ENCODE measurements at regions not wholly inside any gene's neighbourhood (a gene's known extent, or its start where the extent isn't known, plus 50 kb on each side); places are given as distances from the start of the nearest gene placed in this dataset.

DNA sequence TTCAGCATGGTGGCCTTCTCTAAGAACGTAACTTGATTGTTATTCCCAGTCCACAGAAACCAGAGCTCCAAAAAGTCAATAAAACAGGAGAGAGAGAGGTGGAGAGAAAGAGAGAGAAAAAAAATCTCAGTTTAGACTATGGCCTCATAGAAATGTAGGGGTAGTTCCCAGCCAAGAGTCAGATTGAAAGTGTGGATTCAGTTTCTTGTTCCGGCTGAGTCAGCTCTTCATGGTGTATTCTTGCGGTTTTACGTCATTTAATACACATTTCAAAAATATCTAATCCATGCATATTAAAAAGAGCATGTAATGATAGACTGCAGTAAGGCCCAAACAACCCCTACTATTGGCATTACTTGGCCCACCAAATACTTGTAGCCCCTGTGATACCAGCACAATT is 303.9 kb downstream of the ETAA1 start:
- CTCF ChIA-PET, result no interaction called here
- Mint-ChIP-seq H3K4me1 (peaks cover 6% of the 10 kb centered on the region), H3K4me3 (no peak overlapping the region), H3K9me3 (peaks cover 15% of the 10 kb centered on the region), H3K27me3 (ENCODE audit: low read depth) (no peaks in the 10 kb centered on the region; the same call in 1 of the 2 replicates), H3K36me3 (no peaks in the 10 kb centered on the region), H3K27ac (no peak overlapping the region)
- no peak for DNase-seq (ENCODE audit: low spot score)
- no peak for TF ChIP-seq ZSCAN18 (CRISPR knock-in tag; IDR thresholded peaks at IDR 0.05)
- TF ChIP-seq, protein P1, sequence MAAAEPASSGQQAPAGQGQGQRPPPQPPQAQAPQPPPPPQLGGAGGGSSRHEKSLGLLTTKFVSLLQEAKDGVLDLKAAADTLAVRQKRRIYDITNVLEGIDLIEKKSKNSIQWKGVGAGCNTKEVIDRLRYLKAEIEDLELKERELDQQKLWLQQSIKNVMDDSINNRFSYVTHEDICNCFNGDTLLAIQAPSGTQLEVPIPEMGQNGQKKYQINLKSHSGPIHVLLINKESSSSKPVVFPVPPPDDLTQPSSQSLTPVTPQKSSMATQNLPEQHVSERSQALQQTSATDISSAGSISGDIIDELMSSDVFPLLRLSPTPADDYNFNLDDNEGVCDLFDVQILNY (CRISPR knock-in tag; IDR thresholded peaks at IDR 0.05), result no peak
- no peak for TF ChIP-seq IRF2 (CRISPR knock-in tag; IDR thresholded peaks at IDR 0.05; ENCODE audit: borderline replicate concordance, low read depth)
- TF ChIP-seq, protein P2, sequence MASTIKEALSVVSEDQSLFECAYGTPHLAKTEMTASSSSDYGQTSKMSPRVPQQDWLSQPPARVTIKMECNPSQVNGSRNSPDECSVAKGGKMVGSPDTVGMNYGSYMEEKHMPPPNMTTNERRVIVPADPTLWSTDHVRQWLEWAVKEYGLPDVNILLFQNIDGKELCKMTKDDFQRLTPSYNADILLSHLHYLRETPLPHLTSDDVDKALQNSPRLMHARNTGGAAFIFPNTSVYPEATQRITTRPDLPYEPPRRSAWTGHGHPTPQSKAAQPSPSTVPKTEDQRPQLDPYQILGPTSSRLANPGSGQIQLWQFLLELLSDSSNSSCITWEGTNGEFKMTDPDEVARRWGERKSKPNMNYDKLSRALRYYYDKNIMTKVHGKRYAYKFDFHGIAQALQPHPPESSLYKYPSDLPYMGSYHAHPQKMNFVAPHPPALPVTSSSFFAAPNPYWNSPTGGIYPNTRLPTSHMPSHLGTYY (CRISPR knock-in tag; IDR thresholded peaks at IDR 0.05), result no peak
- no peak for TF ChIP-seq SMAD3 (CRISPR knock-in tag; IDR thresholded peaks at IDR 0.05; ENCODE audit: borderline replicate concordance)
- TF ChIP-seq, protein P3, sequence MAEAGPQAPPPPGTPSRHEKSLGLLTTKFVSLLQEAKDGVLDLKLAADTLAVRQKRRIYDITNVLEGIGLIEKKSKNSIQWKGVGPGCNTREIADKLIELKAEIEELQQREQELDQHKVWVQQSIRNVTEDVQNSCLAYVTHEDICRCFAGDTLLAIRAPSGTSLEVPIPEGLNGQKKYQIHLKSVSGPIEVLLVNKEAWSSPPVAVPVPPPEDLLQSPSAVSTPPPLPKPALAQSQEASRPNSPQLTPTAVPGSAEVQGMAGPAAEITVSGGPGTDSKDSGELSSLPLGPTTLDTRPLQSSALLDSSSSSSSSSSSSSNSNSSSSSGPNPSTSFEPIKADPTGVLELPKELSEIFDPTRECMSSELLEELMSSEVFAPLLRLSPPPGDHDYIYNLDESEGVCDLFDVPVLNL (CRISPR knock-in tag; IDR thresholded peaks at IDR 0.05; ENCODE audit: borderline replicate concordance, low read depth), result no peak
- no peak for TF ChIP-seq ZNF512 (CRISPR knock-in tag; IDR thresholded peaks at IDR 0.05; ENCODE audit: borderline replicate concordance)
- POLR2A ChIA-PET, result no interaction called here
- no peak for ATAC-seq

- CTCF ChIA-PET, result no interaction called here
- Mint-ChIP-seq H3K4me3 (no peak overlapping the region), H3K9me3 (peaks cover 15% of the 10 kb centered on the region), H3K27ac (no peak overlapping the region), H3K36me3 (no peaks in the 10 kb centered on the region), H3K4me1 (no peaks in the 10 kb centered on the region), H3K27me3 (ENCODE audit: low read depth) (no peaks in the 10 kb centered on the region; the same call in 1 of the 2 replicates)
- no peak for ATAC-seq
- no peak for DNase-seq (ENCODE audit: low spot score)
- POLR2A ChIA-PET, result no interaction called here
- TF ChIP-seq ZNF263 (CRISPR knock-in tag; IDR thresholded peaks at IDR 0.05; ENCODE audit: low read depth) (no peak), ZNF232 (CRISPR knock-in tag; IDR thresholded peaks at IDR 0.05) (no peak), ZSCAN18 (CRISPR knock-in tag; IDR thresholded peaks at IDR 0.05) (no peak), FOXP4 (CRISPR knock-in tag; IDR thresholded peaks at IDR 0.05) (no peak), TCF7 (CRISPR knock-in tag; IDR thresholded peaks at IDR 0.05; ENCODE audit: low read depth) (no peak), ATF3 (CRISPR knock-in tag; conservative IDR thresholded peaks at IDR 0.05) (no peak), ZNF671 (CRISPR knock-in tag; IDR thresholded peaks at IDR 0.05) (no peak), FOXK1 (CRISPR knock-in tag; IDR thresholded peaks at IDR 0.05) (no peak)
- TF ChIP-seq, protein P4, sequence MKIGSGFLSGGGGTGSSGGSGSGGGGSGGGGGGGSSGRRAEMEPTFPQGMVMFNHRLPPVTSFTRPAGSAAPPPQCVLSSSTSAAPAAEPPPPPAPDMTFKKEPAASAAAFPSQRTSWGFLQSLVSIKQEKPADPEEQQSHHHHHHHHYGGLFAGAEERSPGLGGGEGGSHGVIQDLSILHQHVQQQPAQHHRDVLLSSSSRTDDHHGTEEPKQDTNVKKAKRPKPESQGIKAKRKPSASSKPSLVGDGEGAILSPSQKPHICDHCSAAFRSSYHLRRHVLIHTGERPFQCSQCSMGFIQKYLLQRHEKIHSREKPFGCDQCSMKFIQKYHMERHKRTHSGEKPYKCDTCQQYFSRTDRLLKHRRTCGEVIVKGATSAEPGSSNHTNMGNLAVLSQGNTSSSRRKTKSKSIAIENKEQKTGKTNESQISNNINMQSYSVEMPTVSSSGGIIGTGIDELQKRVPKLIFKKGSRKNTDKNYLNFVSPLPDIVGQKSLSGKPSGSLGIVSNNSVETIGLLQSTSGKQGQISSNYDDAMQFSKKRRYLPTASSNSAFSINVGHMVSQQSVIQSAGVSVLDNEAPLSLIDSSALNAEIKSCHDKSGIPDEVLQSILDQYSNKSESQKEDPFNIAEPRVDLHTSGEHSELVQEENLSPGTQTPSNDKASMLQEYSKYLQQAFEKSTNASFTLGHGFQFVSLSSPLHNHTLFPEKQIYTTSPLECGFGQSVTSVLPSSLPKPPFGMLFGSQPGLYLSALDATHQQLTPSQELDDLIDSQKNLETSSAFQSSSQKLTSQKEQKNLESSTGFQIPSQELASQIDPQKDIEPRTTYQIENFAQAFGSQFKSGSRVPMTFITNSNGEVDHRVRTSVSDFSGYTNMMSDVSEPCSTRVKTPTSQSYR (CRISPR knock-in tag; IDR thresholded peaks at IDR 0.05), result no peak
- TF ChIP-seq, protein P5, sequence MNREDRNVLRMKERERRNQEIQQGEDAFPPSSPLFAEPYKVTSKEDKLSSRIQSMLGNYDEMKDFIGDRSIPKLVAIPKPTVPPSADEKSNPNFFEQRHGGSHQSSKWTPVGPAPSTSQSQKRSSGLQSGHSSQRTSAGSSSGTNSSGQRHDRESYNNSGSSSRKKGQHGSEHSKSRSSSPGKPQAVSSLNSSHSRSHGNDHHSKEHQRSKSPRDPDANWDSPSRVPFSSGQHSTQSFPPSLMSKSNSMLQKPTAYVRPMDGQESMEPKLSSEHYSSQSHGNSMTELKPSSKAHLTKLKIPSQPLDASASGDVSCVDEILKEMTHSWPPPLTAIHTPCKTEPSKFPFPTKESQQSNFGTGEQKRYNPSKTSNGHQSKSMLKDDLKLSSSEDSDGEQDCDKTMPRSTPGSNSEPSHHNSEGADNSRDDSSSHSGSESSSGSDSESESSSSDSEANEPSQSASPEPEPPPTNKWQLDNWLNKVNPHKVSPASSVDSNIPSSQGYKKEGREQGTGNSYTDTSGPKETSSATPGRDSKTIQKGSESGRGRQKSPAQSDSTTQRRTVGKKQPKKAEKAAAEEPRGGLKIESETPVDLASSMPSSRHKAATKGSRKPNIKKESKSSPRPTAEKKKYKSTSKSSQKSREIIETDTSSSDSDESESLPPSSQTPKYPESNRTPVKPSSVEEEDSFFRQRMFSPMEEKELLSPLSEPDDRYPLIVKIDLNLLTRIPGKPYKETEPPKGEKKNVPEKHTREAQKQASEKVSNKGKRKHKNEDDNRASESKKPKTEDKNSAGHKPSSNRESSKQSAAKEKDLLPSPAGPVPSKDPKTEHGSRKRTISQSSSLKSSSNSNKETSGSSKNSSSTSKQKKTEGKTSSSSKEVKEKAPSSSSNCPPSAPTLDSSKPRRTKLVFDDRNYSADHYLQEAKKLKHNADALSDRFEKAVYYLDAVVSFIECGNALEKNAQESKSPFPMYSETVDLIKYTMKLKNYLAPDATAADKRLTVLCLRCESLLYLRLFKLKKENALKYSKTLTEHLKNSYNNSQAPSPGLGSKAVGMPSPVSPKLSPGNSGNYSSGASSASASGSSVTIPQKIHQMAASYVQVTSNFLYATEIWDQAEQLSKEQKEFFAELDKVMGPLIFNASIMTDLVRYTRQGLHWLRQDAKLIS (CRISPR knock-in tag; IDR thresholded peaks at IDR 0.05; ENCODE audit: borderline replicate concordance), result no peak
Measured at GRCh38 chr2:67702284-67702683, 305.2 kb downstream of the ETAA1 start.
